HEK293 (cell line): ENCODE measurements at regions not wholly inside any gene's neighbourhood (a gene's known extent, or its start where the extent isn't known, plus 50 kb on each side); places are given as distances from the start of the nearest gene placed in this dataset.

ENCODE experiments used
- CTCF ChIA-PET: fragments of 350-600 bp; formaldehyde crosslinking; extraction: SDS; loops from one replicate; lab custom pipeline; 2021; ENCODE audit warnings: antibody characterized with exemption; lab: Yijun Ruan, JAX
- POLR2A ChIA-PET: fragments of 300-600 bp; formaldehyde crosslinking; extraction: SDS; loops from one replicate; lab custom pipeline; 2020; ENCODE audit warnings: antibody characterized with exemption, inconsistent platforms; lab: Yijun Ruan, JAX
- H3K27ac ChIP-seq: fragments of 200-500 bp; sonication (Bioruptor generic); 2 replicates; pipeline ENCODE4 v1.5.1; 2014; ENCODE audit warnings: low read depth, low read length, control low read depth, inconsistent platforms; ENCODE audit errors: extremely low read depth
- H3K36me3 ChIP-seq, 2 experiments: fragments of 200-500 bp in 1 of 2; sonication (Bioruptor generic) in 1 of 2; 1 replicate in 1 of 2; 2 replicates in 1 of 2; pipeline ENCODE4 v1.5.1; 2014 to 2017; ENCODE audit warnings: inconsistent platforms in 2 of 2, low read length in 2 of 2; ENCODE audit not compliant: control insufficient read depth in 2 of 2, insufficient read depth in 1 of 2
- H3K4me1 ChIP-seq: fragments of 200-500 bp; sonication (Bioruptor generic); 2 replicates; pipeline ENCODE4 v1.5.1; 2014; ENCODE audit warnings: mild to moderate bottlenecking, low read length, inconsistent platforms; ENCODE audit not compliant: control insufficient read depth, insufficient read depth
- H3K4me3 ChIP-seq: 2 replicates; pipeline ENCODE4 v1.5.1; 2011; ENCODE audit warnings: low read depth, mild to moderate bottlenecking, control low read depth, low read length, moderate library complexity
- H3K9me3 ChIP-seq: fragments of 200-500 bp; sonication (Bioruptor generic); 2 replicates; pipeline ENCODE4 v1.5.1; 2014; ENCODE audit warnings: low read depth, low read length, inconsistent platforms; ENCODE audit not compliant: control insufficient read depth, insufficient read depth
- ATF2 ChIP-seq: fragments of 450-650 bp; formaldehyde crosslinking; IDR thresholded peaks from 2 replicates; pipeline ENCODE4 v1.5.1; 2016; ENCODE audit warnings: missing biosample characterization, missing genetic modification characterization, low read depth
- GFI1B ChIP-seq: fragments of 450-650 bp; formaldehyde crosslinking; IDR thresholded peaks from 2 replicates; pipeline ENCODE4 v1.5.1; 2016; ENCODE audit warnings: missing biosample characterization, missing genetic modification characterization
- KLF10 ChIP-seq: fragments of 450-650 bp; IDR thresholded peaks from 2 replicates; pipeline ENCODE4 v1.5.1; 2018; ENCODE audit warnings: missing biosample characterization, mild to moderate bottlenecking, missing genetic modification characterization
- KLF7 ChIP-seq: fragments of 450-650 bp; formaldehyde crosslinking; IDR thresholded peaks from 2 replicates; pipeline ENCODE4 v1.5.1; 2016; ENCODE audit warnings: missing biosample characterization, missing genetic modification characterization, borderline replicate concordance
- PRDM1 ChIP-seq: fragments of 450-650 bp; formaldehyde crosslinking; IDR thresholded peaks from 2 replicates; pipeline ENCODE4; 2016; ENCODE audit warnings: missing biosample characterization, missing genetic modification characterization
- PRDM10 ChIP-seq: fragments of 450-650 bp; formaldehyde crosslinking; IDR thresholded peaks from 2 replicates; pipeline ENCODE4 v1.5.1; 2016; ENCODE audit warnings: missing biosample characterization, missing genetic modification characterization
- SCRT2 ChIP-seq: fragments of 450-650 bp; formaldehyde crosslinking; IDR thresholded peaks from 2 replicates; pipeline ENCODE4 v1.5.1; 2016; ENCODE audit warnings: missing biosample characterization, missing genetic modification characterization
- ZBTB49 ChIP-seq: fragments of 450-650 bp; formaldehyde crosslinking; IDR thresholded peaks from 2 replicates; pipeline ENCODE4 v1.5.1; 2016; ENCODE audit warnings: missing biosample characterization, missing genetic modification characterization, low read depth
- ZBTB7A ChIP-seq: fragments of 450-650 bp; formaldehyde crosslinking; IDR thresholded peaks from 2 replicates; pipeline ENCODE4 v1.5.1; 2016; ENCODE audit warnings: low read depth, missing biosample characterization, missing genetic modification characterization
- ZEB2 ChIP-seq: fragments of 450-650 bp; formaldehyde crosslinking; IDR thresholded peaks from 2 replicates; pipeline ENCODE4 v1.5.1; 2016; ENCODE audit warnings: missing biosample characterization, missing genetic modification characterization
- ZIC2 ChIP-seq: fragments of 450-650 bp; formaldehyde crosslinking; IDR thresholded peaks from 2 replicates; pipeline ENCODE4 v1.5.1; 2016; ENCODE audit warnings: missing biosample characterization, missing genetic modification characterization
- ZNF2 ChIP-seq: fragments of 450-650 bp; formaldehyde crosslinking; IDR thresholded peaks from 2 replicates; pipeline ENCODE4 v1.5.1; 2016; ENCODE audit warnings: missing biosample characterization, missing genetic modification characterization
- ZNF24 ChIP-seq: fragments of 450-650 bp; formaldehyde crosslinking; IDR thresholded peaks from 2 replicates; pipeline ENCODE4 v1.5.1; 2016; ENCODE audit warnings: missing biosample characterization, missing genetic modification characterization
- ZNF26 ChIP-seq: fragments of 450-650 bp; formaldehyde crosslinking; IDR thresholded peaks from 2 replicates; pipeline ENCODE4 v1.5.1; 2016; ENCODE audit warnings: missing biosample characterization, missing genetic modification characterization
- ZNF292 ChIP-seq: fragments of 450-650 bp; formaldehyde crosslinking; IDR thresholded peaks from 2 replicates; pipeline ENCODE4 v1.5.1; 2016; ENCODE audit warnings: low read depth, missing biosample characterization, missing genetic modification characterization, borderline replicate concordance
- ZNF366 ChIP-seq: fragments of 450-650 bp; formaldehyde crosslinking; conservative IDR thresholded peaks from 2 replicates; pipeline ENCODE4 v1.5.1; 2016; ENCODE audit warnings: missing biosample characterization, missing genetic modification characterization
- ZNF529 ChIP-seq: fragments of 450-650 bp; formaldehyde crosslinking; IDR thresholded peaks from 2 replicates; pipeline ENCODE4 v1.5.1; 2017; ENCODE audit warnings: missing genetic modification characterization, missing biosample characterization; ENCODE audit not compliant: insufficient replicate concordance
- ZNF621 ChIP-seq: fragments of 450-650 bp; formaldehyde crosslinking; IDR thresholded peaks from 2 replicates; pipeline ENCODE4 v1.5.1; 2017; ENCODE audit warnings: missing biosample characterization, missing genetic modification characterization
- ZNF843 ChIP-seq: fragments of 450-650 bp; formaldehyde crosslinking; IDR thresholded peaks from 2 replicates; pipeline ENCODE4 v1.5.1; 2016; ENCODE audit warnings: missing biosample characterization, missing genetic modification characterization

GRCh38 chr2:172280571-172281361, 146.6 kb upstream of the ITGA6 start:
- ChIA-PET POLR2A (no interaction called here), CTCF (no interaction called here)
- no peak overlapping the region for H3K4me3 ChIP-seq
- TF ChIP-seq ZNF292 (tag by site-specific recombination) (no peak), PRDM10 (tag by site-specific recombination) (0 out of 2 replicates have a peak, but pooled peaks have one; percentile 8), ZIC2 (tag by site-specific recombination) (peak; percentile 56), ZNF843 (tag by site-specific recombination) (no peak)
- H3K9me3 ChIP-seq = no peaks in the 10 kb centered on the region
- no peaks in the 10 kb centered on the region for H3K36me3 ChIP-seq
- H3K27ac ChIP-seq = no peak overlapping the region
- peaks cover 6% of the 10 kb centered on the region; the same call in 1 of the 2 replicates for H3K4me1 ChIP-seq

- POLR2A ChIA-PET = no interaction called here
- Histone ChIP-seq H3K27ac (no peak overlapping the region), H3K9me3 (no peaks in the 10 kb centered on the region), H3K36me3 (no peaks in the 10 kb centered on the region), H3K4me3 (no peak overlapping the region), H3K4me1 (peaks cover 6% of the 10 kb centered on the region; the same call in 1 of the 2 replicates)
- TF ChIP-seq PRDM1 = peak; percentile 95
- no peak for TF ChIP-seq SCRT2 (tag by site-specific recombination)
- no peak for TF ChIP-seq GFI1B (tag by site-specific recombination)
- TF ChIP-seq KLF10 (tag by site-specific recombination) = no peak
- CTCF ChIA-PET = interaction anchor here (0.5 to 2.1 kb wide), 4 partner anchors 110 to 348 kb away, joined by 3 to 10 read pairs (median 4); no protein-coding TSS in a partner anchor
These were observed 145.5 kb upstream of the ITGA6 start for GRCh38 chr2:172281648-172282570.

GRCh38 chr2:172282944-172283343, 144.4 kb upstream of the ITGA6 start:
- peaks cover 6% of the 10 kb centered on the region; the same call in 1 of the 2 replicates for H3K4me1 ChIP-seq
- H3K4me3 ChIP-seq = no peak overlapping the region
- ChIA-PET CTCF (interaction anchor here (1.1 to 2.1 kb wide), 5 partner anchors 11 to 184 kb away, joined by 3 to 10 read pairs (median 3); no protein-coding TSS in a partner anchor), POLR2A (no interaction called here)
- no peaks in the 10 kb centered on the region for H3K36me3 ChIP-seq
- no peak overlapping the region for H3K27ac ChIP-seq
- H3K9me3 ChIP-seq = no peaks in the 10 kb centered on the region
- TF ChIP-seq ZNF2 (tag by site-specific recombination) (no peak), ZBTB7A (tag by site-specific recombination) (no peak), KLF7 (tag by site-specific recombination) (no peak), ZNF529 (tag by site-specific recombination) (no peak), ATF2 (tag by site-specific recombination) (peak; percentile 14; the same call in 1 of the 2 replicates), ZNF621 (tag by site-specific recombination) (no peak), ZEB2 (tag by site-specific recombination) (peak; percentile 13; the same call in 1 of the 2 replicates), ZBTB49 (tag by site-specific recombination) (no peak), ZNF26 (tag by site-specific recombination) (no peak), ZNF366 (tag by site-specific recombination) (peak; percentile 68), ZNF24 (0 out of 2 replicates have a peak, but pooled peaks have one; percentile 27)
